ENCODE measurements at regions not wholly inside any gene's neighbourhood (a gene's known extent, or its start where the extent isn't known, plus 50 kb on each side); places are given as distances from the start of the nearest gene placed in this dataset.

DNA sequence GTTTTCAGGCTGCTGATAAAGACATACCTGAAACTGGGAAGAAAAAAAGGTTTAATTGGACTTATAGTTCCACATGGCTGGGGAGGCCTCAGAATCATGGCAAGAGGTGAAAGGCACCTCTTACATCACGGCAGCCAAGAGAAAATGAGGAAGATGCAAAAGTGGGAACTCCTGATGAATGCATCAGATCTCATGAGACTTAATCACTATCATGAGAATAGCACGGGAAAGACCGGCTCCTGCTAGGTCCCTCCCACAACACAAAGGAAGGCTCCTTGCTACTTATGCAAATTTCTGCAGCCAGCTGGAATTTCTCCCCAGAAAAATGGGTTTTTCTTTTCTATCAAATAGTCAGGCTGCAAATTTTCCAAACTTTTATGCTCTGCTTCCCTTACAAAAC is 174.1 kb upstream of the RMST start:
- no peak overlapping the region for H3K27ac Mint-ChIP-seq (ENCODE audit: unreplicated experiment)
- H3K9me3 Mint-ChIP-seq (ENCODE audit: low read depth), result no peaks in the 10 kb centered on the region
- no peaks in the 10 kb centered on the region for H3K4me1 Mint-ChIP-seq (ENCODE audit: low read depth)
- no peaks in the 10 kb centered on the region for H3K36me3 Mint-ChIP-seq (ENCODE audit: low read depth)
- TF ChIP-seq, protein P1, sequence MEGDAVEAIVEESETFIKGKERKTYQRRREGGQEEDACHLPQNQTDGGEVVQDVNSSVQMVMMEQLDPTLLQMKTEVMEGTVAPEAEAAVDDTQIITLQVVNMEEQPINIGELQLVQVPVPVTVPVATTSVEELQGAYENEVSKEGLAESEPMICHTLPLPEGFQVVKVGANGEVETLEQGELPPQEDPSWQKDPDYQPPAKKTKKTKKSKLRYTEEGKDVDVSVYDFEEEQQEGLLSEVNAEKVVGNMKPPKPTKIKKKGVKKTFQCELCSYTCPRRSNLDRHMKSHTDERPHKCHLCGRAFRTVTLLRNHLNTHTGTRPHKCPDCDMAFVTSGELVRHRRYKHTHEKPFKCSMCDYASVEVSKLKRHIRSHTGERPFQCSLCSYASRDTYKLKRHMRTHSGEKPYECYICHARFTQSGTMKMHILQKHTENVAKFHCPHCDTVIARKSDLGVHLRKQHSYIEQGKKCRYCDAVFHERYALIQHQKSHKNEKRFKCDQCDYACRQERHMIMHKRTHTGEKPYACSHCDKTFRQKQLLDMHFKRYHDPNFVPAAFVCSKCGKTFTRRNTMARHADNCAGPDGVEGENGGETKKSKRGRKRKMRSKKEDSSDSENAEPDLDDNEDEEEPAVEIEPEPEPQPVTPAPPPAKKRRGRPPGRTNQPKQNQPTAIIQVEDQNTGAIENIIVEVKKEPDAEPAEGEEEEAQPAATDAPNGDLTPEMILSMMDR (IDR thresholded peaks at IDR 0.05), result no peak
- DNase-seq (ENCODE audit: low spot score), result no peak
- peaks cover 7% of the 10 kb centered on the region for H3K27me3 Mint-ChIP-seq (ENCODE audit: low read depth)
- no peak overlapping the region for H3K4me3 Mint-ChIP-seq (ENCODE audit: unreplicated experiment)

DNA sequence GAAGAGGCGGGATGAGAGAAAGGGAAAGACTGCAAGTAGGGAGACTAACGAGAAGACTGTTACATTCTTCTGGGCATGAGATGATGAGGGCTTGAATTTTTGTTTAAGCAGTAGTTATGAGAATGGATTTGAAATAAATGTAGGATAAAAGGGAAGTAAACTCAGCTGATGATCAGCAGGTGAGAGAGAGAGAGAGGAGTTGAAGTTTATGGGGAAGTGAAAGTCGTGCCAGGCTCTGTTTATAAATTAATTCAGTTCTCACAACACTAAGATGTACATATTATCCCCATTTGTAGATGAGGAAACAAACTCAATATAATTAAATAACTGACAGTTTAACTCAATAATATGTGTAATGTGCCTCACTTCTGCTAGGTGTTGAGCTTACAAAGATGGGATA is 170.0 kb upstream of the RMST start:
- TF ChIP-seq, protein P1 (IDR thresholded peaks at IDR 0.05), result no peak
- DNase-seq (ENCODE audit: low spot score), result no peak
- H3K4me3 Mint-ChIP-seq (ENCODE audit: unreplicated experiment), result no peak overlapping the region
- H3K27me3 Mint-ChIP-seq (ENCODE audit: low read depth), result peaks cover 3% of the 10 kb centered on the region
- no peaks in the 10 kb centered on the region for H3K4me1 Mint-ChIP-seq (ENCODE audit: low read depth)
- peaks cover 14% of the 10 kb centered on the region for H3K9me3 Mint-ChIP-seq (ENCODE audit: low read depth)
- H3K27ac Mint-ChIP-seq (ENCODE audit: unreplicated experiment), result no peak overlapping the region
- no peaks in the 10 kb centered on the region for H3K36me3 Mint-ChIP-seq (ENCODE audit: low read depth)

DNA sequence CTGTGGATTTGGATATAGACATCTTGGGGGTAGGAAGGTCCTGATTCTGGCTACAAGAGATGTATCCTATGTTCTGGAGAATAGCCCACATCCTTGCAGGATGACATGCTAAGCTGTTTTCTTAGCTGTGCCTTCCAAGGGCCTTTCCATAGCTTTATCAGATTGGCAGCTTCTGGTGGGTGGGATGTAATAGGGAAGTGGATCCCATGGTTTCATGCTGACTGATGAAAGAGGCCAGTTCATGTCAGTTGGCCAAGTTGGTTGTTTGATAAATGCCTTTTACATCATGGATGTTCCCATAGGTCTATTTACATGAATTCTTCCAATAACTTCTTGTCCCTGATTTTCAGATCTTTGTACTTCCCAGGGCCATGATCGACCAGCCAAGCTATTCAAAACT is 169.1 kb upstream of the RMST start:
- Mint-ChIP-seq H3K27ac (ENCODE audit: unreplicated experiment) (no peak overlapping the region), H3K4me3 (ENCODE audit: unreplicated experiment) (no peak overlapping the region), H3K27me3 (ENCODE audit: low read depth) (peaks cover 2% of the 10 kb centered on the region), H3K9me3 (ENCODE audit: low read depth) (peaks cover 17% of the 10 kb centered on the region), H3K36me3 (ENCODE audit: low read depth) (no peaks in the 10 kb centered on the region), H3K4me1 (ENCODE audit: low read depth) (no peaks in the 10 kb centered on the region)
- DNase-seq (ENCODE audit: low spot score), result no peak
- TF ChIP-seq, protein P1 (IDR thresholded peaks at IDR 0.05), result no peak

DNA sequence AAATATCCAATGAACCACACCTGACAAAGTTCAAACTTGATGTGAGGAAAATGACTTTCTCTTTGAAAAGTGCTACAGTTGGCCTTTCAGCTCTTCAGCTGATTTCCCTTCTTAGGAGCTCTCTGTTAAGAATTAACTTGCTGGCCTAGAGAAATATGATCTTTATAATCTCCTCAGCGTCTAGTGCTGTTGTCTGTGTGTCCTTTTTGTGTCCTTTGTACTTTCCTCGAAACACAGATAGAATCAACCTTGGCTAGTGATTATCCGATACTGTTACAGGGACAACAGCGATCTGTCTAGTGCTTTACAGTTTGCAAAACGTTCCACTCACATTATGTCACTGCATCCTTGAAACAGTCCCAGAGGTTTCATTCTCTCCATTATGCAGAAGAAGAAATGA is 162.8 kb upstream of the RMST start:
- Mint-ChIP-seq H3K27ac (ENCODE audit: unreplicated experiment) (no peak overlapping the region), H3K4me1 (ENCODE audit: low read depth) (no peaks in the 10 kb centered on the region), H3K9me3 (ENCODE audit: low read depth) (peaks cover 13% of the 10 kb centered on the region), H3K36me3 (ENCODE audit: low read depth) (no peaks in the 10 kb centered on the region), H3K4me3 (ENCODE audit: unreplicated experiment) (no peak overlapping the region), H3K27me3 (ENCODE audit: low read depth) (peaks cover 3% of the 10 kb centered on the region)
- TF ChIP-seq, protein P1 (IDR thresholded peaks at IDR 0.05), result no peak
- DNase-seq (ENCODE audit: low spot score), result no peak

DNA sequence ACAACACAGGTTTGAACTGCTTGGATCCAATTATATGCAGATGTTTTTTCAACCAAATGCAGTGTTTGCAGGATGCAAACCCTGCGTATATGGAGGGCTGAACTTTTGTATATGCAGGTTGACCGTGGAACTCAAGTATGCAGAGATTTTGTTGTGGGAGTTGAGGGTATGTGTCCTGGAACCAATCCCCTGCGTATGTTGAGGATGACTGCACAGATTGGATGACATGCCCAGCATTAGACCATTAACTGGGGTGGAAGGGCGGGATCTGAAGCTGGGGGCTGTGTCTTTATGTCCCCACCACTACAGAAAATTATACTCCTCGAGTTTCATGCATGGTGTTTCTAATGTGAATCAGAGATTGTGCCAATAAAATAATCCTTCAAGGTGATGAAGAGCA is 162.2 kb upstream of the RMST start:
- H3K4me3 Mint-ChIP-seq (ENCODE audit: unreplicated experiment), result no peak overlapping the region
- H3K27ac Mint-ChIP-seq (ENCODE audit: unreplicated experiment), result no peak overlapping the region
- H3K36me3 Mint-ChIP-seq (ENCODE audit: low read depth), result no peaks in the 10 kb centered on the region

More for the DNA sequence above, 162.2 kb upstream of the RMST start:
- Mint-ChIP-seq H3K27me3 (ENCODE audit: low read depth) (peaks cover 3% of the 10 kb centered on the region), H3K4me1 (ENCODE audit: low read depth) (no peaks in the 10 kb centered on the region), H3K9me3 (ENCODE audit: low read depth) (peaks cover 8% of the 10 kb centered on the region)
- TF ChIP-seq, protein P1 (IDR thresholded peaks at IDR 0.05), result no peak
- DNase-seq (ENCODE audit: low spot score), result no peak

Data from chondrocyte (in vitro differentiated cells).